Memory B cell (primary cell): ENCODE measurements at regions not wholly inside any gene's neighbourhood (a gene's known extent, or its start where the extent isn't known, plus 50 kb on each side); places are given as distances from the start of the nearest gene placed in this dataset.

Source experiments
- ATAC-seq: fragments of 150-1000 bp; cut with Tn5 transposase; 2 replicates; pipeline ENCODE4 v1.10.0; 2021; ENCODE audit warnings: low read depth, mild to moderate bottlenecking, moderate library complexity
- DNase-seq, 2 donors: peaks; one replicate each; pipeline ENCODE4 v3.0.0; 2022; ENCODE audit warnings: low spot score in 2 of 2
- H3K27ac Mint-ChIP-seq: one replicate; pipeline ENCODE4 v1.8.0; 2022; ENCODE audit warnings: mild to moderate bottlenecking, moderate library complexity, mixed read lengths
- H3K27me3 Mint-ChIP-seq: one replicate; pipeline ENCODE4 v1.8.0; 2022; ENCODE audit warnings: mixed read lengths
- H3K36me3 Mint-ChIP-seq: one replicate; pipeline ENCODE4 v1.8.0; 2022; ENCODE audit warnings: mild to moderate bottlenecking, mixed read lengths
- H3K4me1 Mint-ChIP-seq: one replicate; pipeline ENCODE4 v1.8.0; 2022; ENCODE audit warnings: mixed read lengths
- H3K4me3 Mint-ChIP-seq: one replicate; pipeline ENCODE4 v1.8.0; 2022; ENCODE audit warnings: mild to moderate bottlenecking, moderate library complexity, mixed read lengths
- H3K9me3 Mint-ChIP-seq: one replicate; pipeline ENCODE4 v1.8.0; 2022; ENCODE audit warnings: mixed read lengths

- Mint-ChIP-seq H3K27me3 (no peaks in the 10 kb centered on the region), H3K36me3 (no peaks in the 10 kb centered on the region), H3K9me3 (no peaks in the 10 kb centered on the region), H3K27ac (peak overlapping the region; percentile 89), H3K4me3 (peak overlapping the region; percentile 74), H3K4me1 (peaks cover 22% of the 10 kb centered on the region)
- DNase-seq (peak in 1 of 2 donors; percentile 2), ATAC-seq (peak; percentile 76)
These were observed 307.9 kb upstream of the CBLB start for GRCh38 chr3:106176734-106177133.

GRCh38 chr3:106182950-106183511 is 314.2 kb upstream of the CBLB start:
- H3K27me3 Mint-ChIP-seq: no peaks in the 10 kb centered on the region
- no peaks in the 10 kb centered on the region for H3K9me3 Mint-ChIP-seq
- no peak overlapping the region for H3K27ac Mint-ChIP-seq
- peaks cover 17% of the 10 kb centered on the region for H3K4me1 Mint-ChIP-seq
- no peak overlapping the region for H3K4me3 Mint-ChIP-seq
- H3K36me3 Mint-ChIP-seq: no peaks in the 10 kb centered on the region
- ATAC-seq (no peak), DNase-seq (no peak)

- H3K9me3 Mint-ChIP-seq: no peaks in the 10 kb centered on the region
- no peak for DNase-seq
- H3K36me3 Mint-ChIP-seq: no peaks in the 10 kb centered on the region
- no peak overlapping the region for H3K27ac Mint-ChIP-seq
- no peaks in the 10 kb centered on the region for H3K27me3 Mint-ChIP-seq
- no peak for ATAC-seq
- H3K4me3 Mint-ChIP-seq: no peak overlapping the region
- H3K4me1 Mint-ChIP-seq: peaks cover 15% of the 10 kb centered on the region
These were observed 315.1 kb upstream of the CBLB start for GRCh38 chr3:106183762-106184391.

- Mint-ChIP-seq H3K9me3 (no peaks in the 10 kb centered on the region), H3K36me3 (no peaks in the 10 kb centered on the region), H3K4me1 (peaks cover 11% of the 10 kb centered on the region), H3K27me3 (no peaks in the 10 kb centered on the region), H3K27ac (no peak overlapping the region), H3K4me3 (no peak overlapping the region)
- no peak for DNase-seq
- ATAC-seq: peak; percentile 66
These were observed 316.0 kb upstream of the CBLB start for GRCh38 chr3:106184540-106185457.

GRCh38 chr3:106185949-106186348 is 317.1 kb upstream of the CBLB start:
- Mint-ChIP-seq H3K36me3 (no peaks in the 10 kb centered on the region), H3K9me3 (no peaks in the 10 kb centered on the region), H3K4me3 (no peak overlapping the region), H3K27ac (no peak overlapping the region), H3K27me3 (no peaks in the 10 kb centered on the region), H3K4me1 (peaks cover 11% of the 10 kb centered on the region)
- no peak for ATAC-seq
- no peak for DNase-seq

- Mint-ChIP-seq H3K36me3 (no peaks in the 10 kb centered on the region), H3K27ac (no peak overlapping the region), H3K9me3 (no peaks in the 10 kb centered on the region), H3K27me3 (no peaks in the 10 kb centered on the region), H3K4me3 (no peak overlapping the region), H3K4me1 (no peaks in the 10 kb centered on the region)
- no peak for DNase-seq
- no peak for ATAC-seq
These were observed 321.5 kb upstream of the CBLB start for GRCh38 chr3:106190296-106190695.

- H3K4me1 Mint-ChIP-seq: no peaks in the 10 kb centered on the region
- DNase-seq: no peak
These were observed 322.4 kb upstream of the CBLB start for GRCh38 chr3:106191211-106191610.

GRCh38 chr3:106191913-106192312 is 323.1 kb upstream of the CBLB start:
- Mint-ChIP-seq H3K27ac (no peak overlapping the region), H3K27me3 (no peaks in the 10 kb centered on the region), H3K4me1 (no peaks in the 10 kb centered on the region), H3K36me3 (no peaks in the 10 kb centered on the region), H3K9me3 (no peaks in the 10 kb centered on the region), H3K4me3 (no peak overlapping the region)
- DNase-seq (no peak), ATAC-seq (no peak)

More at GRCh38 chr3:106191211-106191610, 322.4 kb upstream of the CBLB start:
- Mint-ChIP-seq H3K4me3 (no peak overlapping the region), H3K36me3 (no peaks in the 10 kb centered on the region), H3K27me3 (no peaks in the 10 kb centered on the region), H3K9me3 (no peaks in the 10 kb centered on the region), H3K27ac (no peak overlapping the region)
- no peak for ATAC-seq

- no peaks in the 10 kb centered on the region for H3K4me1 Mint-ChIP-seq
- no peaks in the 10 kb centered on the region for H3K27me3 Mint-ChIP-seq
- no peak for DNase-seq
- peaks cover 6% of the 10 kb centered on the region for H3K36me3 Mint-ChIP-seq
- H3K4me3 Mint-ChIP-seq: no peak overlapping the region
- H3K9me3 Mint-ChIP-seq: peaks cover 2% of the 10 kb centered on the region
- no peak overlapping the region for H3K27ac Mint-ChIP-seq
- ATAC-seq: no peak
These were observed 325.1 kb upstream of the CBLB start for GRCh38 chr3:106193876-106194275.

GRCh38 chr3:106194726-106195125 is 325.9 kb upstream of the CBLB start:
- no peaks in the 10 kb centered on the region for H3K4me1 Mint-ChIP-seq
- no peaks in the 10 kb centered on the region for H3K27me3 Mint-ChIP-seq
- H3K27ac Mint-ChIP-seq: no peak overlapping the region
- no peak for ATAC-seq
- H3K36me3 Mint-ChIP-seq: peaks cover 6% of the 10 kb centered on the region
- H3K9me3 Mint-ChIP-seq: peaks cover 2% of the 10 kb centered on the region
- no peak for DNase-seq
- H3K4me3 Mint-ChIP-seq: no peak overlapping the region

GRCh38 chr3:106197532-106198194 is 328.9 kb upstream of the CBLB start:
- peaks cover 5% of the 10 kb centered on the region for H3K4me1 Mint-ChIP-seq
- H3K36me3 Mint-ChIP-seq: peaks cover 6% of the 10 kb centered on the region
- H3K27me3 Mint-ChIP-seq: no peaks in the 10 kb centered on the region
- no peak overlapping the region for H3K27ac Mint-ChIP-seq
- H3K9me3 Mint-ChIP-seq: peaks cover 2% of the 10 kb centered on the region
- DNase-seq (no peak), ATAC-seq (no peak)
- no peak overlapping the region for H3K4me3 Mint-ChIP-seq

GRCh38 chr3:106204160-106204868 is 335.5 kb upstream of the CBLB start:
- Mint-ChIP-seq H3K4me1 (peaks cover 16% of the 10 kb centered on the region), H3K27ac (no peak overlapping the region), H3K9me3 (peaks cover 4% of the 10 kb centered on the region), H3K36me3 (peaks cover 6% of the 10 kb centered on the region), H3K4me3 (no peak overlapping the region), H3K27me3 (no peaks in the 10 kb centered on the region)
- DNase-seq: no peak
- ATAC-seq: no peak

GRCh38 chr3:106206146-106206545 is 337.3 kb upstream of the CBLB start:
- H3K9me3 Mint-ChIP-seq: peaks cover 4% of the 10 kb centered on the region
- ATAC-seq (peak; percentile 93), DNase-seq (peak in 1 of 2 donors; percentile 3)
- H3K4me3 Mint-ChIP-seq: peak overlapping the region; percentile 59
- H3K27ac Mint-ChIP-seq: peak overlapping the region; percentile 51
- H3K4me1 Mint-ChIP-seq: peaks cover 15% of the 10 kb centered on the region
- H3K36me3 Mint-ChIP-seq: peaks cover 6% of the 10 kb centered on the region
- H3K27me3 Mint-ChIP-seq: no peaks in the 10 kb centered on the region
